Amniotic epithelial cell (primary cell): ENCODE measurements at regions not wholly inside any gene's neighbourhood (a gene's known extent, or its start where the extent isn't known, plus 50 kb on each side); places are given as distances from the start of the nearest gene placed in this dataset.
"Not testable (repeated sequence)": the region's sequence is repeated elsewhere in the genome, so short reads cannot be mapped to it uniquely, and the experiment has no call there.

Experiments used
- DNase-seq: peaks from one replicate; pipeline ENCODE4 v3.0.0-alpha.2; 2010; ENCODE audit warnings: low read depth

GRCh38 chr17:45586651-45586934, 96.1 kb upstream of the PLEKHM1 start:
- not testable (repeated sequence) for DNase-seq

GRCh38 chr17:45592433-45592923, 102.0 kb upstream of the PLEKHM1 start:
- peak; percentile 36 for DNase-seq

GRCh38 chr17:45596347-45596746, 105.8 kb upstream of the PLEKHM1 start:
- DNase-seq: not testable (repeated sequence)

GRCh38 chr17:45600052-45601012, 109.8 kb upstream of the PLEKHM1 start:
- not testable (repeated sequence) for DNase-seq

GRCh38 chr17:45601013-45601412, 110.5 kb upstream of the PLEKHM1 start:
- DNase-seq: not testable (repeated sequence)

GRCh38 chr17:45601605-45602539, 111.4 kb upstream of the PLEKHM1 start:
- not testable (repeated sequence) for DNase-seq

- DNase-seq: not testable (repeated sequence)
Measured at GRCh38 chr17:45605751-45606150, 115.2 kb upstream of the PLEKHM1 start.

GRCh38 chr17:45619984-45620405, 129.5 kb upstream of the PLEKHM1 start:
- DNase-seq: peak; percentile 17

- DNase-seq: not testable (repeated sequence)
Measured at GRCh38 chr17:45620468-45620867, 129.9 kb upstream of the PLEKHM1 start.

GRCh38 chr17:45621087-45621486, 130.6 kb upstream of the PLEKHM1 start:
- DNase-seq: not testable (repeated sequence)

GRCh38 chr17:45622295-45622694, 131.8 kb upstream of the PLEKHM1 start:
- DNase-seq: not testable (repeated sequence)

GRCh38 chr17:45628019-45628418, 137.5 kb upstream of the PLEKHM1 start:
- DNase-seq: no peak

- no peak for DNase-seq
Measured at GRCh38 chr17:45631941-45632340, 141.4 kb upstream of the PLEKHM1 start.

- DNase-seq: no peak
Measured at GRCh38 chr17:45639297-45639849, 144.7 kb upstream of the CRHR1 start.

- peak; percentile 70 for DNase-seq
Measured at GRCh38 chr17:45640141-45640850, 143.8 kb upstream of the CRHR1 start.

- DNase-seq: no peak
Measured at GRCh38 chr17:45641541-45641940, 142.6 kb upstream of the CRHR1 start.

- no peak for DNase-seq
Measured at GRCh38 chr17:45643591-45643990, 140.5 kb upstream of the CRHR1 start.

- DNase-seq: not testable (repeated sequence)
Measured at GRCh38 chr17:45644637-45645036, 139.5 kb upstream of the CRHR1 start.

- no peak for DNase-seq
Measured at GRCh38 chr17:45645330-45645729, 138.8 kb upstream of the CRHR1 start.

GRCh38 chr17:45646288-45646988, 137.7 kb upstream of the CRHR1 start:
- no peak for DNase-seq

- DNase-seq: no peak
Measured at GRCh38 chr17:45648642-45649041, 135.5 kb upstream of the CRHR1 start.
